GM19035 (cell line): ENCODE measurements at regions not wholly inside any gene's neighbourhood (a gene's known extent, or its start where the extent isn't known, plus 50 kb on each side); places are given as distances from the start of the nearest gene placed in this dataset.

ENCODE experiments used
- ATAC-seq: cut with Tn5 transposase; IDR thresholded peaks from one replicate; pipeline ENCODE4 v1.9.1; 2021; ENCODE audit not compliant: unreplicated experiment

- ATAC-seq: no peak
Measured at GRCh38 chr6:50102676-50103075, 52.9 kb upstream of the DEFB112 start.

- ATAC-seq: no peak
Measured at GRCh38 chr6:50110587-50110986, 60.9 kb upstream of the DEFB112 start.

- no peak for ATAC-seq
Measured at GRCh38 chr6:50112981-50113857, 63.5 kb upstream of the DEFB112 start.

- ATAC-seq: no peak
Measured at GRCh38 chr6:50116390-50116789, 66.7 kb upstream of the DEFB112 start.

- no peak for ATAC-seq
Measured at GRCh38 chr6:50116797-50117542, 67.2 kb upstream of the DEFB112 start.

GRCh38 chr6:50120300-50120699 lies 70.6 kb upstream of the DEFB112 start:
- ATAC-seq: no peak

- no peak for ATAC-seq
Measured at GRCh38 chr6:50123688-50124087, 74.0 kb upstream of the DEFB112 start.

GRCh38 chr6:50124572-50124971 lies 74.8 kb upstream of the DEFB112 start:
- ATAC-seq: no peak

- no peak for ATAC-seq
Measured at GRCh38 chr6:50128420-50129005, 78.8 kb upstream of the DEFB112 start.

GRCh38 chr6:50135968-50136367 lies 86.2 kb upstream of the DEFB112 start:
- no peak for ATAC-seq

- no peak for ATAC-seq
Measured at GRCh38 chr6:50141100-50141499, 91.4 kb upstream of the DEFB112 start.

GRCh38 chr6:50143011-50143719 lies 93.4 kb upstream of the DEFB112 start:
- no peak for ATAC-seq

- ATAC-seq: no peak
Measured at GRCh38 chr6:50145125-50145524, 95.4 kb upstream of the DEFB112 start.

- no peak for ATAC-seq
Measured at GRCh38 chr6:50147371-50147770, 97.6 kb upstream of the DEFB112 start.

GRCh38 chr6:50180646-50181045 lies 130.9 kb upstream of the DEFB112 start:
- no peak for ATAC-seq

- ATAC-seq: no peak
Measured at GRCh38 chr6:50185006-50185405, 135.3 kb upstream of the DEFB112 start.

- no peak for ATAC-seq
Measured at GRCh38 chr6:50187351-50187921, 137.7 kb upstream of the DEFB112 start.

GRCh38 chr6:50198245-50198644 lies 148.5 kb upstream of the DEFB112 start:
- ATAC-seq: no peak

- ATAC-seq: no peak
Measured at GRCh38 chr6:50202766-50203165, 153.0 kb upstream of the DEFB112 start.

- ATAC-seq: no peak
Measured at GRCh38 chr6:50211582-50211981, 161.9 kb upstream of the DEFB112 start.

- no peak for ATAC-seq
Measured at GRCh38 chr6:50213146-50213545, 163.4 kb upstream of the DEFB112 start.
